ENCODE measurements at regions not wholly inside any gene's neighbourhood (a gene's known extent, or its start where the extent isn't known, plus 50 kb on each side); places are given as distances from the start of the nearest gene placed in this dataset.

GRCh38 chr5:158623971-158624370 is 475.7 kb downstream of the EBF1 start:
- H3K9me3 ChIP-seq: no peaks in the 10 kb centered on the region
- H3K27ac ChIP-seq: no peak overlapping the region
- DNase-seq: no peak
- peaks cover 0 to under 1% (median 0%) of the 10 kb centered on the region in 4 donors for H3K4me1 ChIP-seq
- no peaks in the 10 kb centered on the region for H3K36me3 ChIP-seq
- no peak overlapping the region for H3K4me3 ChIP-seq
- H3K27me3 ChIP-seq: no peaks in the 10 kb centered on the region
- TF ChIP-seq CTCF (IDR thresholded peaks at IDR 0.05) (no peak), POLR2A (IDR thresholded peaks at IDR 0.05) (no peak)

GRCh38 chr5:158621391-158621790 is 478.3 kb downstream of the EBF1 start:
- H3K9me3 ChIP-seq: no peaks in the 10 kb centered on the region
- no peak overlapping the region for H3K4me3 ChIP-seq
- no peaks in the 10 kb centered on the region for H3K27me3 ChIP-seq
- H3K27ac ChIP-seq: no peak overlapping the region
- TF ChIP-seq CTCF (IDR thresholded peaks at IDR 0.05) (no peak), POLR2A (IDR thresholded peaks at IDR 0.05) (no peak)
- H3K4me1 ChIP-seq: peaks cover 0 to 4% (median 0%) of the 10 kb centered on the region in 4 donors
- DNase-seq: no peak
- no peaks in the 10 kb centered on the region for H3K36me3 ChIP-seq

GRCh38 chr5:158619083-158619788 is 480.5 kb downstream of the EBF1 start:
- no peak overlapping the region for H3K27ac ChIP-seq

GRCh38 chr5:158618256-158618655 is 481.5 kb downstream of the EBF1 start:
- no peak for DNase-seq
- no peaks in the 10 kb centered on the region for H3K9me3 ChIP-seq
- no peaks in the 10 kb centered on the region for H3K36me3 ChIP-seq
- H3K27ac ChIP-seq: no peak overlapping the region
- H3K27me3 ChIP-seq: no peaks in the 10 kb centered on the region
- TF ChIP-seq CTCF (IDR thresholded peaks at IDR 0.05) (no peak), POLR2A (IDR thresholded peaks at IDR 0.05) (no peak)
- H3K4me3 ChIP-seq: no peak overlapping the region
- H3K4me1 ChIP-seq: peaks cover 0 to 4% (median 0%) of the 10 kb centered on the region in 4 donors

More at GRCh38 chr5:158619083-158619788, 480.5 kb downstream of the EBF1 start:
- H3K4me1 ChIP-seq: peaks cover 0 to 4% (median 0%) of the 10 kb centered on the region in 4 donors
- DNase-seq: no peak
- H3K27me3 ChIP-seq: no peaks in the 10 kb centered on the region
- no peaks in the 10 kb centered on the region for H3K36me3 ChIP-seq
- TF ChIP-seq CTCF (IDR thresholded peaks at IDR 0.05): no peak
- TF ChIP-seq POLR2A (IDR thresholded peaks at IDR 0.05): no peak
- H3K9me3 ChIP-seq: no peaks in the 10 kb centered on the region
- H3K4me3 ChIP-seq: no peak overlapping the region

GRCh38 chr5:158616707-158617106 is 483.0 kb downstream of the EBF1 start:
- no peaks in the 10 kb centered on the region for H3K27me3 ChIP-seq
- H3K4me3 ChIP-seq: no peak overlapping the region
- no peak for TF ChIP-seq CTCF (IDR thresholded peaks at IDR 0.05)
- TF ChIP-seq POLR2A (IDR thresholded peaks at IDR 0.05): no peak
- H3K36me3 ChIP-seq: no peaks in the 10 kb centered on the region
- H3K4me1 ChIP-seq: peaks cover 0 to 4% (median 0%) of the 10 kb centered on the region in 4 donors
- no peaks in the 10 kb centered on the region for H3K9me3 ChIP-seq
- DNase-seq: no peak
- H3K27ac ChIP-seq: no peak overlapping the region

Measured in Peyer's patch (tissue), 4 donors.